Kidney (tissue), 13 donors: ENCODE measurements at regions not wholly inside any gene's neighbourhood (a gene's known extent, or its start where the extent isn't known, plus 50 kb on each side); places are given as distances from the start of the nearest gene placed in this dataset.
A peak's percentile ranks its signal among the peaks of the same experiment; 100 is the strongest.
"Not testable (repeated sequence)": the region's sequence is repeated elsewhere in the genome, so short reads cannot be mapped to it uniquely, and the experiment has no call there.

Source experiments
- DNase-seq, 5 donors: peaks; one replicate each; pipeline ENCODE4 v3.0.0-alpha.2; 2013 to 2020
- FAIRE-seq: peaks from 2 replicates; lab custom pipeline; 2012; peaks lifted over from hg19 to GRCh38; lab: Jason Lieb, UNC
- H3K27ac ChIP-seq, 2 donors: one replicate each; pipeline ENCODE4 v1.7.0; 2013; ENCODE audit warnings: low read depth in 2 of 2, low read length in 2 of 2, inconsistent platforms in 1 of 2
- H3K27me3 ChIP-seq: one replicate; pipeline ENCODE4 v1.7.1; 2013; ENCODE audit warnings: low read length, inconsistent platforms; ENCODE audit not compliant: control insufficient read depth, insufficient read depth
- H3K36me3 ChIP-seq, 3 donors: one replicate each; pipeline versions ENCODE4 v1.7.0 to v1.7.1; 2013; ENCODE audit warnings: low read length in 3 of 3, control low read depth in 1 of 3, inconsistent platforms in 1 of 3; ENCODE audit not compliant: insufficient read depth in 3 of 3, control insufficient read depth in 2 of 3
- H3K4me1 ChIP-seq, 3 donors: one replicate each; pipeline versions ENCODE4 v1.7.0 to v1.7.1; 2013; ENCODE audit warnings: low read length in 3 of 3, inconsistent platforms in 1 of 3, low read depth in 1 of 3; ENCODE audit not compliant: control insufficient read depth in 2 of 3, insufficient read depth in 2 of 3
- H3K4me3 ChIP-seq, 3 donors: one replicate each; pipeline versions ENCODE4 v1.7.0 to v1.8.1; 2013; ENCODE audit warnings: low read length in 3 of 3, control low read depth in 1 of 3, inconsistent platforms in 1 of 3
- H3K9ac ChIP-seq, 3 donors: one replicate each; pipeline versions ENCODE4 v1.7.0 to v1.7.1; 2013; ENCODE audit warnings: low read length in 3 of 3, control low read depth in 1 of 3, inconsistent platforms in 1 of 3
- H3K9me3 ChIP-seq, 3 donors: one replicate each; pipeline versions ENCODE4 v1.7.0 to v1.7.1; 2013; ENCODE audit warnings: low read length in 3 of 3, control low read depth in 1 of 3, inconsistent platforms in 1 of 3; ENCODE audit not compliant: control insufficient read depth in 2 of 3, insufficient read depth in 1 of 3
- intact Hi-C: fragments of 100-400 bp; cut with DNase I; formaldehyde crosslinking; loops from one replicate; pipeline ENCODE4 v1.11.1; 2022
- TF ChIP-seq, protein P1 (sequence below): IDR thresholded peaks from 3 replicates; pipeline ENCODE4 v1.5.1; 2012; ENCODE audit warnings: mild to moderate bottlenecking, moderate library complexity, borderline replicate concordance; ENCODE audit not compliant: insufficient read depth; ENCODE audit errors: extremely low read depth
- donor health status: control.
- donor health status: control.
- donor health status: control.
- donor health status: control.
- donor health status: control.
- donor health status: DM: yes; HTN: yes; CAD: no.
- donor health status: Normal renal cell carcinoma (clear cell type).

DNA sequence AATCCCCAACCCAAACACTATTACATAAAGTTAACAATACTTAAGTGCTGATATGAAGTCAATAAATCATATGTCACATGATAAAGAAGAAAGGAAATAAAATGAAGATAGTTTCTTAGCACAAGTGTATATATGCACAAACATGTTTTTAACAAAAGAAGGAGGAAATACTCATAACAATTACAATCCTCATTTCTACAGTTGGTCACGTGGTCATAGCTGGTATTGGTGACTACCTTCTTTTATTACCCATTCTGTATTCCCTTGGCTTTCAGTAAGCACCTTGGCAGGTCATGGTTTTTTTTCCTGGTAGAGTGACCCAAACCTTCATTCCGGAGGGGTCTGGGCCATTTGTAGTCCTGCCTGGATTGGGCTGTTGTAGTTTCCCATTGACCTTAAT lies 137.1 kb upstream of the KCND3 start:
- Histone ChIP-seq H3K27me3 (no peaks in the 10 kb centered on the region), H3K27ac (no peak overlapping the region), H3K4me3 (no peak overlapping the region), H3K9ac (no peak overlapping the region), H3K36me3 (no peaks in the 10 kb centered on the region), H3K4me1 (no peaks in the 10 kb centered on the region), H3K9me3 (no peaks in the 10 kb centered on the region)
- intact Hi-C loops, result no loop called here
- FAIRE-seq (no peak), DNase-seq (no peak)
- TF ChIP-seq, protein P1, sequence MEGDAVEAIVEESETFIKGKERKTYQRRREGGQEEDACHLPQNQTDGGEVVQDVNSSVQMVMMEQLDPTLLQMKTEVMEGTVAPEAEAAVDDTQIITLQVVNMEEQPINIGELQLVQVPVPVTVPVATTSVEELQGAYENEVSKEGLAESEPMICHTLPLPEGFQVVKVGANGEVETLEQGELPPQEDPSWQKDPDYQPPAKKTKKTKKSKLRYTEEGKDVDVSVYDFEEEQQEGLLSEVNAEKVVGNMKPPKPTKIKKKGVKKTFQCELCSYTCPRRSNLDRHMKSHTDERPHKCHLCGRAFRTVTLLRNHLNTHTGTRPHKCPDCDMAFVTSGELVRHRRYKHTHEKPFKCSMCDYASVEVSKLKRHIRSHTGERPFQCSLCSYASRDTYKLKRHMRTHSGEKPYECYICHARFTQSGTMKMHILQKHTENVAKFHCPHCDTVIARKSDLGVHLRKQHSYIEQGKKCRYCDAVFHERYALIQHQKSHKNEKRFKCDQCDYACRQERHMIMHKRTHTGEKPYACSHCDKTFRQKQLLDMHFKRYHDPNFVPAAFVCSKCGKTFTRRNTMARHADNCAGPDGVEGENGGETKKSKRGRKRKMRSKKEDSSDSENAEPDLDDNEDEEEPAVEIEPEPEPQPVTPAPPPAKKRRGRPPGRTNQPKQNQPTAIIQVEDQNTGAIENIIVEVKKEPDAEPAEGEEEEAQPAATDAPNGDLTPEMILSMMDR, result no peak

DNA sequence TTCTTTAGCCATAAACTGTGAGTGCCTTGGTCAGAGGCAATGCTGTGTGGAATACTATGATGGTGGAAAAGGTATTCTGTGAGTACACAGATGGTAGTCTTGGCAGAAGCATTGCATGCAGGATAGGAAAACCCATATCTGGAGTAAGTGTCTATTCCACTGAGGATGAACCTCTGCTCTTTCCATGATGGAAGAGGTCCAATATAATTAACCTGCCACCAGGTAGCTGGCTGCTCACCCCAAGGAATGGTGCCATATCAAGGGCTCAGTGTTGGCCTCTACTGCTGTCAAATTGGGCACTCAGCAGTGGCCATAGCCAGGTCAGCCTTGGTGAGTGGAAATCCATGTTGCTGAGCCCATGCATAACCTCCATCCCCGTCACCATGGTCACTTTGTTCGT lies 138.1 kb upstream of the KCND3 start:
- H3K4me1 ChIP-seq, H3K36me3 ChIP-seq, H3K9me3 ChIP-seq, H3K27ac ChIP-seq, DNase-seq, intact Hi-C loops, FAIRE-seq, H3K27me3 ChIP-seq, H3K4me3 ChIP-seq, H3K9ac ChIP-seq: not testable (repeated sequence)

DNA sequence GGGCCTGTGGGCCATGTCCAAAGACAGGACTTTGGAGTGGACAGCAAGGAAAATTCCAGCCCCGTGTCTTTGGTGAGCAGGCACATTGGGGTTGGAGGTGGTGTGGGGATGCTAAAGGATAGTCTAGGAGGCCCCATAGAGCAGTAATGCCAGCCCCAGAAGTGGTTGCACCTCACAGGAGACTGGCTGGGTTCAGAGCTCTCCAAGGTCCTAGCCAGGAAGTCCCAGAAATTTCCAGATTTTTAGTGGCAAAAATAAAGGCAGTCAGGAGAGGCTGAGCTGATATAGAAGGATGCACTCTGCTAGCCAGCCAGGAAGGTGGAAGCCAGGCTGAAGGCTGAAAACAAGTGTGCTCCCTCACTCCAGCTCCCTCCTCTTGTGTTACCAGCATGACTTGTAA lies 144.0 kb upstream of the KCND3 start:
- Histone ChIP-seq H3K36me3 (no peaks in the 10 kb centered on the region), H3K27ac (no peak overlapping the region), H3K4me3 (no peak overlapping the region), H3K9ac (no peak overlapping the region), H3K9me3 (no peaks in the 10 kb centered on the region), H3K4me1 (no peaks in the 10 kb centered on the region), H3K27me3 (no peaks in the 10 kb centered on the region)
- FAIRE-seq (no peak), DNase-seq (peak in 1 of 5 donors; percentile 1)
- intact Hi-C loops, result no loop called here
- TF ChIP-seq, protein P1, result no peak

DNA sequence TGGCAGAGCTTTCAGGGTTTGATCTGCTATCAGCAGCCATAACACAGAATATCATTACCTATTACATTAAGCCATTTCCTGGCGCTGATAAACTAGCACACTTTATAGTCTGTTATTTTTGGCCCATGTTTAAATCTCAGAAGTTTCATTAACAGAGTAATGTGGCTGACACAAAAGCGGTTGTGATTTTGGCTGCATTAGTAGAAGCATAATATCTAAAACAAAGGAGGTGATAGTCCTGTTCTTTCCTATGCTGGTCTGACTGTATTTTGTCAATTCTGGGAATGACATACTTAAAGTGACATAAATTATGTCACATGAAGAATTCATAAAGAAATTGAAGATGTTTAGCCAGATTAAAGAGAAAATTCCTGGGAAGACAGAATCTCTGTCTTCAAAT lies 151.3 kb upstream of the KCND3 start:
- Histone ChIP-seq H3K27ac (no peak overlapping the region), H3K4me1 (no peaks in the 10 kb centered on the region), H3K9ac (no peak overlapping the region), H3K9me3 (no peaks in the 10 kb centered on the region), H3K27me3 (no peaks in the 10 kb centered on the region), H3K4me3 (no peak overlapping the region), H3K36me3 (no peaks in the 10 kb centered on the region)
- intact Hi-C loops, result no loop called here
- TF ChIP-seq, protein P1, result no peak
- FAIRE-seq (no peak), DNase-seq (no peak)
